ENCODE measurements at regions not wholly inside any gene's neighbourhood (a gene's known extent, or its start where the extent isn't known, plus 50 kb on each side); places are given as distances from the start of the nearest gene placed in this dataset.

- no peaks in the 10 kb centered on the region for H4K20me1 ChIP-seq (ENCODE audit: insufficient read depth, low read length)
- TF ChIP-seq EZH2 (IDR thresholded peaks at IDR 0.05; ENCODE audit: borderline replicate concordance, low read depth, low read length, severe bottlenecking) (no peak), CTCF (IDR thresholded peaks at IDR 0.05; ENCODE audit: borderline replicate concordance, extremely low read depth, low read length, poor library complexity, severe bottlenecking) (no peak)
- no peaks in the 10 kb centered on the region for H3K27me3 ChIP-seq (ENCODE audit: insufficient read depth, low read length, poor library complexity)
- H3K36me3 ChIP-seq (ENCODE audit: insufficient read depth, low read length) = no peaks in the 10 kb centered on the region
- no peak overlapping the region for H3K27ac ChIP-seq (ENCODE audit: low read length)
- no peak overlapping the region for H2AFZ ChIP-seq (ENCODE audit: low read depth, low read length)
- no peaks in the 10 kb centered on the region for H3K4me1 ChIP-seq (ENCODE audit: insufficient read depth, low read length)
- H3K9ac ChIP-seq (ENCODE audit: low read depth, low read length) = no peak overlapping the region
- ATAC-seq (ENCODE audit: insufficient read depth, low read depth) = no peak
- no peaks in the 10 kb centered on the region for H3K9me3 ChIP-seq (ENCODE audit: insufficient read depth, low read length, severe bottlenecking)
- H3K4me2 ChIP-seq (ENCODE audit: insufficient read depth, low read length) = no peak overlapping the region
- H3K4me3 ChIP-seq (ENCODE audit: low read depth in 1 of 2, low read length in 2 of 2) = no peak overlapping the region
- no peaks in the 10 kb centered on the region for H3K79me2 ChIP-seq (ENCODE audit: insufficient read depth, low read length)
- DNase-seq = no peak
Observed at GRCh38 chr5:159792180-159792579, 124.1 kb upstream of the ADRA1B start.

- Histone ChIP-seq H3K4me2 (ENCODE audit: insufficient read depth, low read length) (no peak overlapping the region), H3K9me3 (ENCODE audit: insufficient read depth, low read length, severe bottlenecking) (no peaks in the 10 kb centered on the region), H3K36me3 (ENCODE audit: insufficient read depth, low read length) (no peaks in the 10 kb centered on the region), H3K27ac (ENCODE audit: low read length) (no peak overlapping the region), H3K27me3 (ENCODE audit: insufficient read depth, low read length, poor library complexity) (no peaks in the 10 kb centered on the region), H2AFZ (ENCODE audit: low read depth, low read length) (no peak overlapping the region), H3K79me2 (ENCODE audit: insufficient read depth, low read length) (no peaks in the 10 kb centered on the region), H3K9ac (ENCODE audit: low read depth, low read length) (no peak overlapping the region), H3K4me1 (ENCODE audit: insufficient read depth, low read length) (no peaks in the 10 kb centered on the region), H3K4me3 (ENCODE audit: low read depth in 1 of 2, low read length in 2 of 2) (no peak overlapping the region), H4K20me1 (ENCODE audit: insufficient read depth, low read length) (no peaks in the 10 kb centered on the region)
- ATAC-seq (ENCODE audit: insufficient read depth, low read depth) (no peak), DNase-seq (no peak)
- TF ChIP-seq EZH2 (IDR thresholded peaks at IDR 0.05; ENCODE audit: borderline replicate concordance, low read depth, low read length, severe bottlenecking) = no peak
- no peak for TF ChIP-seq CTCF (IDR thresholded peaks at IDR 0.05; ENCODE audit: borderline replicate concordance, extremely low read depth, low read length, poor library complexity, severe bottlenecking)
Observed at GRCh38 chr5:159797261-159797970, 118.9 kb upstream of the ADRA1B start.

- no peak overlapping the region for H3K27ac ChIP-seq (ENCODE audit: low read length)
- no peaks in the 10 kb centered on the region for H3K4me1 ChIP-seq (ENCODE audit: insufficient read depth, low read length)
- no peaks in the 10 kb centered on the region for H3K27me3 ChIP-seq (ENCODE audit: insufficient read depth, low read length, poor library complexity)
- H3K4me3 ChIP-seq (ENCODE audit: low read depth in 1 of 2, low read length in 2 of 2) = no peak overlapping the region
- H3K79me2 ChIP-seq (ENCODE audit: insufficient read depth, low read length) = no peaks in the 10 kb centered on the region
- no peak for DNase-seq
- H4K20me1 ChIP-seq (ENCODE audit: insufficient read depth, low read length) = no peaks in the 10 kb centered on the region
- no peaks in the 10 kb centered on the region for H3K36me3 ChIP-seq (ENCODE audit: insufficient read depth, low read length)
- TF ChIP-seq EZH2 (IDR thresholded peaks at IDR 0.05; ENCODE audit: borderline replicate concordance, low read depth, low read length, severe bottlenecking) = no peak
- TF ChIP-seq CTCF (IDR thresholded peaks at IDR 0.05; ENCODE audit: borderline replicate concordance, extremely low read depth, low read length, poor library complexity, severe bottlenecking) = no peak
- no peaks in the 10 kb centered on the region for H3K9me3 ChIP-seq (ENCODE audit: insufficient read depth, low read length, severe bottlenecking)
- H3K4me2 ChIP-seq (ENCODE audit: insufficient read depth, low read length) = no peak overlapping the region
- no peak overlapping the region for H3K9ac ChIP-seq (ENCODE audit: low read depth, low read length)
- no peak overlapping the region for H2AFZ ChIP-seq (ENCODE audit: low read depth, low read length)
- ATAC-seq (ENCODE audit: insufficient read depth, low read depth) = no peak
Observed at GRCh38 chr5:159799701-159800100, 116.6 kb upstream of the ADRA1B start.
